H1 (cell line): ENCODE measurements at regions not wholly inside any gene's neighbourhood (a gene's known extent, or its start where the extent isn't known, plus 50 kb on each side); places are given as distances from the start of the nearest gene placed in this dataset.

Source experiments
- CTCF ChIA-PET: fragments of 300-600 bp; sonication (Branson Sonifier 250); formaldehyde crosslinking; loops from one replicate; lab custom pipeline; 2021; ENCODE audit not compliant: partially characterized antibody; lab: Charles Lee
- POLR2A ChIA-PET: fragments of 300-600 bp; sonication (Branson Sonifier 250); formaldehyde crosslinking; loops from one replicate; lab custom pipeline; 2021; ENCODE audit warnings: inconsistent platforms; ENCODE audit not compliant: partially characterized antibody; lab: Charles Lee
- DNase-seq, 2 experiments: peaks; one replicate each; pipeline versions ENCODE4 v3.0.0 to v3.0.0-alpha.2; 2010 to 2022; ENCODE audit warnings: low spot score in 2 of 2, low read depth in 1 of 2, mixed read lengths in 1 of 2
- FAIRE-seq: peaks from 2 replicates; lab custom pipeline; 2011; peaks lifted over from hg19 to GRCh38; lab: Jason Lieb, UNC
- H2AFZ ChIP-seq: 2 replicates; pipeline ENCODE4 v1.8.1; 2012; ENCODE audit warnings: low read length, inconsistent platforms
- H2AK5ac ChIP-seq: 2 replicates; pipeline ENCODE4 v1.6.1; 2013; ENCODE audit warnings: low read depth, low read length
- H2BK120ac ChIP-seq: replicated peaks from 2 replicates; pipeline ENCODE3; 2013; ENCODE audit warnings: low read depth, low read length, inconsistent platforms
- H2BK12ac ChIP-seq: 2 replicates; pipeline ENCODE4 v1.6.1; 2013; ENCODE audit warnings: low read depth, low read length
- H2BK15ac ChIP-seq: 2 replicates; pipeline ENCODE4 v1.6.1; 2013; ENCODE audit warnings: low read length
- H2BK20ac ChIP-seq: 2 replicates; pipeline ENCODE4 v1.6.1; 2013; ENCODE audit warnings: low read length
- H2BK5ac ChIP-seq: 2 replicates; pipeline ENCODE4 v1.6.1; 2013; ENCODE audit warnings: low read depth, low read length
- H3K14ac ChIP-seq: 2 replicates; pipeline ENCODE4 v1.6.1; 2013; ENCODE audit warnings: inconsistent platforms; ENCODE audit not compliant: insufficient read length
- H3K18ac ChIP-seq: 2 replicates; pipeline ENCODE4 v1.6.1; 2013; ENCODE audit warnings: low read length; ENCODE audit errors: extremely low read depth
- H3K23ac ChIP-seq: 2 replicates; pipeline ENCODE4 v1.6.1; 2013; ENCODE audit warnings: inconsistent platforms; ENCODE audit not compliant: insufficient read length
- H3K23me2 ChIP-seq: 2 replicates; pipeline ENCODE4 v1.6.1; 2013; ENCODE audit warnings: low read depth, low read length
- H3K27ac ChIP-seq: 2 replicates; pipeline ENCODE4 v1.6.1; 2011; ENCODE audit warnings: low read depth, low read length, inconsistent platforms
- H3K27me3 ChIP-seq, 4 experiments: replicated peaks in 1 of 4; 1 replicate in 1 of 4; 2 replicates in 3 of 4; pipeline versions ENCODE4 v1.6.1 to v1.8.1; 2011 to 2013; ENCODE audit warnings: low read length in 3 of 4, mild to moderate bottlenecking in 3 of 4, inconsistent platforms in 2 of 4, mixed read lengths in 2 of 4, moderate library complexity in 1 of 4; ENCODE audit not compliant: control insufficient read depth in 3 of 4, insufficient read depth in 3 of 4; ENCODE audit errors: extremely low read depth in 1 of 4
- H3K36me3 ChIP-seq, 4 experiments: 2 replicates each; pipeline versions ENCODE4 v1.6.1 to v1.8.1; 2011 to 2013; ENCODE audit warnings: mild to moderate bottlenecking in 4 of 4, low read length in 3 of 4, moderate library complexity in 2 of 4, control low read depth in 1 of 4, inconsistent platforms in 1 of 4; ENCODE audit not compliant: insufficient read depth in 4 of 4, control insufficient read depth in 2 of 4
- H3K4ac ChIP-seq: replicated peaks from 2 replicates; pipeline ENCODE3; 2013; ENCODE audit warnings: low read length, low read depth, mixed read lengths, inconsistent platforms; ENCODE audit not compliant: insufficient read length
- H3K4me1 ChIP-seq, 4 experiments: replicated peaks in 1 of 4; 1 replicate in 1 of 4; 2 replicates in 3 of 4; pipeline versions ENCODE4 v1.6.1 to v1.8.1; 2011 to 2013; ENCODE audit warnings: low read length in 3 of 4, inconsistent platforms in 2 of 4, mixed read lengths in 1 of 4; ENCODE audit not compliant: insufficient read depth in 4 of 4, control insufficient read depth in 3 of 4
- H3K4me2 ChIP-seq, 2 experiments: 2 replicates each; pipeline versions ENCODE4 v1.6.1 to v1.8.1; 2011 to 2013; ENCODE audit warnings: low read depth in 2 of 2, low read length in 2 of 2, control low read depth in 1 of 2, inconsistent platforms in 1 of 2, mild to moderate bottlenecking in 1 of 2; ENCODE audit not compliant: insufficient read depth in 1 of 2
- H3K4me3 ChIP-seq, 4 experiments: fragments of 200-600, 300-600 bp in 1 of 4; sonication (generic), shearing (Covaris generic), sonication (Bioruptor Twin) in 1 of 4; 2 replicates each; pipeline versions ENCODE4 v1.5.1 to v1.8.1; 2011 to 2016; ENCODE audit warnings: low read length in 4 of 4, low read depth in 3 of 4, control low read depth in 2 of 4, inconsistent platforms in 2 of 4, mild to moderate bottlenecking in 2 of 4, mixed read lengths in 1 of 4, moderate library complexity in 1 of 4; ENCODE audit not compliant: insufficient read depth in 2 of 4; ENCODE audit errors: extremely low read depth in 1 of 4
- H3K56ac ChIP-seq: replicated peaks from 2 replicates; pipeline ENCODE3; 2013; ENCODE audit warnings: low read depth, mild to moderate bottlenecking, mixed read lengths, low read length, inconsistent platforms; ENCODE audit not compliant: insufficient read length
- H3K79me1 ChIP-seq: 2 replicates; pipeline ENCODE4 v1.6.1; 2013; ENCODE audit warnings: low read depth, low read length, control low read depth
- H3K79me2 ChIP-seq, 2 experiments: 2 replicates each; pipeline versions ENCODE4 v1.6.1 to v1.8.1; 2012 to 2013; ENCODE audit warnings: low read length in 2 of 2, mild to moderate bottlenecking in 2 of 2, inconsistent platforms in 1 of 2; ENCODE audit not compliant: insufficient read depth in 2 of 2, control insufficient read depth in 1 of 2
- H3K9ac ChIP-seq, 4 experiments: replicated peaks in 1 of 4; 1 replicate in 1 of 4; 2 replicates in 3 of 4; pipeline versions ENCODE4 v1.6.1 to v1.8.1; 2011 to 2013; ENCODE audit warnings: low read depth in 3 of 4, low read length in 3 of 4, control low read depth in 2 of 4, mild to moderate bottlenecking in 2 of 4, moderate library complexity in 2 of 4, inconsistent platforms in 1 of 4; ENCODE audit errors: extremely low read depth in 1 of 4
- H3K9me3 ChIP-seq, 2 experiments: 2 replicates each; pipeline versions ENCODE4 v1.6.1 to v1.8.1; 2012 to 2013; ENCODE audit warnings: mild to moderate bottlenecking in 2 of 2, moderate library complexity in 2 of 2, control low read depth in 1 of 2, inconsistent platforms in 1 of 2, low read depth in 1 of 2, low read length in 1 of 2, mixed read lengths in 1 of 2; ENCODE audit not compliant: insufficient read depth in 2 of 2
- H4K20me1 ChIP-seq, 2 experiments: replicated peaks in 1 of 2; 2 replicates each; pipeline versions ENCODE3 to v1.8.1; 2011 to 2013; ENCODE audit warnings: inconsistent platforms in 2 of 2, low read length in 2 of 2, mild to moderate bottlenecking in 1 of 2; ENCODE audit not compliant: insufficient read depth in 2 of 2, control insufficient read depth in 1 of 2
- H4K5ac ChIP-seq: 2 replicates; pipeline ENCODE4 v1.6.1; 2013; ENCODE audit warnings: low read length, low read depth, mixed read lengths, inconsistent platforms; ENCODE audit not compliant: insufficient read length
- H4K8ac ChIP-seq: 2 replicates; pipeline ENCODE4 v1.8.0; 2013; ENCODE audit warnings: mild to moderate bottlenecking, moderate library complexity, low read length, inconsistent platforms; ENCODE audit not compliant: insufficient read depth; ENCODE audit errors: extremely low read depth
- H4K91ac ChIP-seq: replicated peaks from 2 replicates; pipeline ENCODE3; 2013; ENCODE audit warnings: low read length, mixed read lengths, inconsistent platforms; ENCODE audit not compliant: insufficient read length
- ATF3 ChIP-seq: IDR thresholded peaks from 2 replicates; pipeline ENCODE4 v1.6.1; 2011; ENCODE audit warnings: low read depth, mild to moderate bottlenecking, low read length; ENCODE audit not compliant: insufficient read depth
- CEBPB ChIP-seq: IDR thresholded peaks from 2 replicates; pipeline ENCODE4 v1.6.1; 2012; ENCODE audit warnings: low read depth, low read length
- CHD2 ChIP-seq: IDR thresholded peaks from 2 replicates; pipeline ENCODE4 v1.6.1; 2012; ENCODE audit warnings: low read length, improper control_type of control experiment
- EP300 ChIP-seq, 2 experiments: IDR thresholded peaks; 1 replicate in 1 of 2; 2 replicates in 1 of 2; pipeline ENCODE4 v1.6.1; 2011 to 2012; ENCODE audit warnings: low read depth in 2 of 2, low read length in 2 of 2, mild to moderate bottlenecking in 2 of 2, borderline replicate concordance in 1 of 2, inconsistent platforms in 1 of 2, moderate library complexity in 1 of 2
- JUND ChIP-seq: IDR thresholded peaks from 2 replicates; pipeline ENCODE4 v1.6.1; 2011; ENCODE audit warnings: mild to moderate bottlenecking, improper control_type of control experiment, low read length
- KDM1A ChIP-seq: fragments of 200-600, 300-600 bp; sonication (generic); IDR thresholded peaks from 2 replicates; pipeline ENCODE4 v1.7.1; 2016; ENCODE audit warnings: mild to moderate bottlenecking, low read length, borderline replicate concordance
- KDM4A ChIP-seq: IDR thresholded peaks from one replicate; pipeline ENCODE4 v1.7.1; 2012; ENCODE audit warnings: low read depth, mild to moderate bottlenecking, moderate library complexity, low read length, inconsistent platforms; ENCODE audit not compliant: severe bottlenecking
- POLR2A ChIP-seq, 2 experiments: IDR thresholded peaks; 1 replicate in 1 of 2; 2 replicates in 1 of 2; pipeline ENCODE4 v1.6.1; 2011; ENCODE audit warnings: low read depth in 2 of 2, low read length in 2 of 2, mild to moderate bottlenecking in 2 of 2; ENCODE audit errors: control extremely low read depth in 1 of 2
- RAD21 ChIP-seq, 2 experiments: IDR thresholded peaks in 1 of 2; conservative IDR thresholded peaks in 1 of 2; 2 replicates each; pipeline ENCODE4 v1.6.1; 2011; ENCODE audit warnings: low read depth in 2 of 2, low read length in 2 of 2, improper control_type of control experiment in 1 of 2, inconsistent platforms in 1 of 2, mild to moderate bottlenecking in 1 of 2, moderate library complexity in 1 of 2
- RFX5 ChIP-seq: IDR thresholded peaks from 2 replicates; pipeline ENCODE4 v1.6.1; 2011; ENCODE audit warnings: low read depth, low read length, improper control_type of control experiment, borderline replicate concordance
- RNF2 ChIP-seq: fragments of 200-900, 300-1000 bp; sonication (generic); IDR thresholded peaks from 2 replicates; pipeline ENCODE4 v1.7.1; 2016; ENCODE audit warnings: borderline replicate concordance, low read depth, mild to moderate bottlenecking, antibody characterized with exemption, low read length; ENCODE audit not compliant: poor library complexity, severe bottlenecking; ENCODE audit errors: missing control alignments
- SIN3A ChIP-seq, 2 experiments: IDR thresholded peaks in 1 of 2; conservative IDR thresholded peaks in 1 of 2; 2 replicates each; pipeline ENCODE4 v1.6.1; 2011 to 2012; ENCODE audit warnings: low read length in 2 of 2, improper control_type of control experiment in 1 of 2, low read depth in 1 of 2, mild to moderate bottlenecking in 1 of 2
- SIRT6 ChIP-seq: IDR thresholded peaks from one replicate; pipeline ENCODE4 v1.7.1; 2012; ENCODE audit warnings: low read length, inconsistent platforms
- TAF7 ChIP-seq: optimal IDR thresholded peaks from 2 replicates; pipeline ENCODE3; 2011; ENCODE audit warnings: low read depth, mild to moderate bottlenecking, inconsistent platforms, low read length, moderate library complexity, borderline replicate concordance
- WGBS, 2 experiments: shearing (Covaris generic) in 1 of 2; methylation state at CpG; one replicate each; pipeline versions ENCODE4 v1.1.6 to v1.1.7; 2013 to 2015; ENCODE audit warnings: low lambda C conversion rate in 2 of 2, mixed read lengths in 2 of 2, inconsistent platforms in 1 of 2, low coverage in 1 of 2, missing lambda C conversion rate in 1 of 2; ENCODE audit not compliant: insufficient replicate concordance in 2 of 2, insufficient coverage in 1 of 2, insufficient read length in 1 of 2; ENCODE audit errors: extremely low coverage in 1 of 2, missing lambda C conversion rate in 1 of 2; 5-methylcytosine and 5-hydroxymethylcytosine counted together

GRCh38 chr4:149928507-149928906 lies 112.9 kb upstream of the IQCM start:
- FAIRE-seq (no peak), DNase-seq (no peak)
- no peak overlapping the region for H3K4ac ChIP-seq
- H3K23ac ChIP-seq, result no peak overlapping the region
- no peak overlapping the region for H2AFZ ChIP-seq
- H3K56ac ChIP-seq, result no peak overlapping the region
- H3K27me3 ChIP-seq, result no peaks in the 10 kb centered on the region
- H4K91ac ChIP-seq, result no peak overlapping the region
- H2BK12ac ChIP-seq, result no peak overlapping the region
- no peak overlapping the region for H2AK5ac ChIP-seq
- H3K9me3 ChIP-seq, result no peaks in the 10 kb centered on the region
- no peak overlapping the region for H3K14ac ChIP-seq
- H3K4me3 ChIP-seq, result no peak overlapping the region
- no peak overlapping the region for H4K8ac ChIP-seq
- no peaks in the 10 kb centered on the region for H3K79me2 ChIP-seq
- no peak overlapping the region for H3K27ac ChIP-seq
- H3K18ac ChIP-seq, result no peak overlapping the region
- no peak overlapping the region for H2BK120ac ChIP-seq
- no peaks in the 10 kb centered on the region for H3K36me3 ChIP-seq
- 0 out of 7 replicates have a peak, but pooled peaks cover 0 to 3% (median 0%) of the 10 kb centered on the region in 4 experiments for H3K4me1 ChIP-seq
- H4K5ac ChIP-seq, result no peak overlapping the region
- H3K79me1 ChIP-seq, result no peaks in the 10 kb centered on the region
- WGBS, 2 experiments, result 74% methylated on average over 1 of the region's 1 CpG; no CpG with 5 or more reads in 1 of the 2 experiments
- H2BK5ac ChIP-seq, result no peak overlapping the region
- H3K9ac ChIP-seq, result no peak overlapping the region
- no peak overlapping the region for H2BK15ac ChIP-seq
- ChIA-PET POLR2A (no interaction called here), CTCF (interaction anchor here (0.8 kb wide), 1 partner anchor 21 kb away, joined by 4 read pairs; no protein-coding TSS in a partner anchor)
- no peaks in the 10 kb centered on the region for H3K23me2 ChIP-seq
- no peaks in the 10 kb centered on the region for H4K20me1 ChIP-seq
- H3K4me2 ChIP-seq, result no peak overlapping the region
- no peak overlapping the region for H2BK20ac ChIP-seq
- no peak for TF ChIP-seq POLR2A (IDR thresholded peaks at IDR 0.05; ENCODE audit: control extremely low read depth in 1 of 2, low read depth in 2 of 2, low read length in 2 of 2)
- no peak for TF ChIP-seq CHD2
- no peak for TF ChIP-seq SIRT6
- TF ChIP-seq RFX5, result no peak
- no peak for TF ChIP-seq RAD21 (IDR thresholded peaks at IDR 0.05 in 1 of 2, conservative IDR thresholded peaks at IDR 0.05 in 1 of 2; ENCODE audit: low read depth in 2 of 2, low read length in 2 of 2)
- TF ChIP-seq JUND, result no peak
- no peak for TF ChIP-seq EP300 (IDR thresholded peaks at IDR 0.05; ENCODE audit: borderline replicate concordance in 1 of 2, low read depth in 2 of 2, low read length in 2 of 2)
- no peak for TF ChIP-seq KDM4A
- no peak for TF ChIP-seq SIN3A (conservative IDR thresholded peaks at IDR 0.05 in 1 of 2, IDR thresholded peaks at IDR 0.05 in 1 of 2; ENCODE audit: low read depth in 1 of 2, low read length in 2 of 2)
- TF ChIP-seq RNF2, result no peak
- no peak for TF ChIP-seq ATF3
- no peak for TF ChIP-seq CEBPB
- no peak for TF ChIP-seq KDM1A
- no peak for TF ChIP-seq TAF7
